Smooth muscle cell (in vitro differentiated cells): ENCODE measurements at regions not wholly inside any gene's neighbourhood (a gene's known extent, or its start where the extent isn't known, plus 50 kb on each side); places are given as distances from the start of the nearest gene placed in this dataset.

ENCODE experiments used
- DNase-seq: peaks from one replicate; lab custom pipeline; 2025; ENCODE audit not compliant: unreplicated experiment; lab: John Stamatoyannopoulos, UW
- H2AFZ ChIP-seq: fragments of 200-600 bp; sonication (generic); 2 replicates; pipeline ENCODE4 v1.6.0; 2016; ENCODE audit warnings: antibody characterized with exemption, low read depth, mild to moderate bottlenecking
- H3F3A ChIP-seq: fragments of 200-600 bp; sonication (generic); 2 replicates; pipeline ENCODE4 v1.6.0; 2017; ENCODE audit warnings: antibody characterized with exemption, low read depth
- H3K27ac ChIP-seq: fragments of 200-600 bp; sonication (generic); 2 replicates; pipeline ENCODE4 v1.5.1; 2016; ENCODE audit warnings: low read depth, mild to moderate bottlenecking
- H3K27me3 ChIP-seq: fragments of 200-600 bp; sonication (generic); 2 replicates; pipeline ENCODE4 v1.6.1; 2016; ENCODE audit warnings: low read depth, mild to moderate bottlenecking
- H3K36me3 ChIP-seq: fragments of 200-600 bp; sonication (generic); 2 replicates; pipeline ENCODE4 v1.5.1; 2016; ENCODE audit warnings: low read depth
- H3K4me1 ChIP-seq: fragments of 200-600 bp; sonication (generic); 2 replicates; pipeline ENCODE4 v1.5.1; 2016; ENCODE audit warnings: low read depth
- H3K4me2 ChIP-seq: fragments of 200-600 bp; sonication (generic); 2 replicates; pipeline ENCODE4 v1.6.0; 2016; ENCODE audit warnings: mild to moderate bottlenecking
- H3K4me3 ChIP-seq: fragments of 200-600 bp; sonication (generic); 2 replicates; pipeline ENCODE4 v1.5.1; 2016; ENCODE audit warnings: mild to moderate bottlenecking
- H3K79me2 ChIP-seq: fragments of 200-600 bp; sonication (generic); 2 replicates; pipeline ENCODE4 v1.6.0; 2016; ENCODE audit warnings: low read depth, mild to moderate bottlenecking
- H3K9ac ChIP-seq: fragments of 200-600 bp; sonication (generic); 2 replicates; pipeline ENCODE4 v1.6.0; 2016; ENCODE audit warnings: low read depth
- H3K9me3 ChIP-seq: fragments of 200-600 bp; sonication (generic); replicated peaks from 2 replicates; pipeline ENCODE4 v1.5.1; 2016; ENCODE audit warnings: low read depth
- H4K20me1 ChIP-seq: fragments of 200-600 bp; sonication (generic); 2 replicates; pipeline ENCODE4 v1.6.0; 2016; ENCODE audit warnings: low read depth
- WGBS: methylation state at CpG from one replicate; pipeline ENCODE4 v1.1.7; 2016; ENCODE audit warnings: low lambda C conversion rate; 5-methylcytosine and 5-hydroxymethylcytosine counted together
- TF ChIP-seq, protein P1 (sequence below): fragments of 200-600 bp; sonication (generic); IDR thresholded peaks from 2 replicates; pipeline ENCODE4 v1.5.1; 2017; ENCODE audit warnings: borderline replicate concordance, mild to moderate bottlenecking, antibody characterized with exemption; ENCODE audit not compliant: insufficient read depth, poor library complexity, severe bottlenecking

DNA sequence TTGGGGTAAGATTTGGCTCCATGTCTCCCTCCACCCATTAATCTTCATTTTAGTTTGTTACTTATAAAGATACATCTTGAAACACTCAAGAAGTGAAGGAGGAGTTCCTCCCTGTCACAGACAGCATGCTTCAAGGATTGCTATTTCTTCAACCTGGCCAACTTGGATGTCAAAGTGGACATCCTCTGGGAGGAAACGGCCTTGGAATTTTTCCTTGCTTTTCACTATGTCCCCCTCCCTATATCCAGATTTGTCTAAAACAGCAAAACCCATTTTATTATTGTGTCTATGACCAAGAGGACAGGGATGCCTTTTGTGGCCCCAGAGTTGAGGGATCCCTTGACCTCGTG is 242.9 kb downstream of the LPIN1 start:
- H3K4me1 ChIP-seq: no peaks in the 10 kb centered on the region
- H3K27ac ChIP-seq: no peak overlapping the region
- H2AFZ ChIP-seq: no peak overlapping the region
- WGBS: 94% methylated on average over 2 of the region's 2 CpGs
- no peaks in the 10 kb centered on the region for H3F3A ChIP-seq
- no peaks in the 10 kb centered on the region for H4K20me1 ChIP-seq
- H3K36me3 ChIP-seq: no peaks in the 10 kb centered on the region
- no peak overlapping the region for H3K4me3 ChIP-seq
- H3K79me2 ChIP-seq: no peaks in the 10 kb centered on the region
- H3K27me3 ChIP-seq: no peaks in the 10 kb centered on the region
- TF ChIP-seq, protein P1, sequence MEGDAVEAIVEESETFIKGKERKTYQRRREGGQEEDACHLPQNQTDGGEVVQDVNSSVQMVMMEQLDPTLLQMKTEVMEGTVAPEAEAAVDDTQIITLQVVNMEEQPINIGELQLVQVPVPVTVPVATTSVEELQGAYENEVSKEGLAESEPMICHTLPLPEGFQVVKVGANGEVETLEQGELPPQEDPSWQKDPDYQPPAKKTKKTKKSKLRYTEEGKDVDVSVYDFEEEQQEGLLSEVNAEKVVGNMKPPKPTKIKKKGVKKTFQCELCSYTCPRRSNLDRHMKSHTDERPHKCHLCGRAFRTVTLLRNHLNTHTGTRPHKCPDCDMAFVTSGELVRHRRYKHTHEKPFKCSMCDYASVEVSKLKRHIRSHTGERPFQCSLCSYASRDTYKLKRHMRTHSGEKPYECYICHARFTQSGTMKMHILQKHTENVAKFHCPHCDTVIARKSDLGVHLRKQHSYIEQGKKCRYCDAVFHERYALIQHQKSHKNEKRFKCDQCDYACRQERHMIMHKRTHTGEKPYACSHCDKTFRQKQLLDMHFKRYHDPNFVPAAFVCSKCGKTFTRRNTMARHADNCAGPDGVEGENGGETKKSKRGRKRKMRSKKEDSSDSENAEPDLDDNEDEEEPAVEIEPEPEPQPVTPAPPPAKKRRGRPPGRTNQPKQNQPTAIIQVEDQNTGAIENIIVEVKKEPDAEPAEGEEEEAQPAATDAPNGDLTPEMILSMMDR: no peak
- H3K9me3 ChIP-seq: no peaks in the 10 kb centered on the region
- no peak for DNase-seq
- no peak overlapping the region for H3K4me2 ChIP-seq
- no peak overlapping the region for H3K9ac ChIP-seq

DNA sequence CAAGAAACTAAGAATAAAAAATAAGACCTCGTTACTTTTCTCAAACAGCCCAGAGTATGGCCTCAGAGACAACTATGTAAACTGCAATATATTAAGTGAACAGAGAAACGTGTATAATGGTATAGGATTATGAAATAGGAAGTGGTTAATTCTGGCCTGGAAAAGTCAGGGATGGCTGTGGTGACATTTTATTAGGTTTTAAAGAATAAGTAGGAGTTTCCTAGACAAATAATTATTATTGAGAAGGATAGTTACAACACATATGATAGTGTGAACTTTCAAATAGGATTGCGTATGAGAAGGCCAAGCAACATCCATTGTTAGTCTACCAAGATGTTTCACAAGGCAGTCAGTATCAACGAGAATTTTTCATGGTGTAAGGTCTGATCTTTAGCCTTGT is 244.1 kb downstream of the LPIN1 start:
- no peak overlapping the region for H3K9ac ChIP-seq
- H3K27me3 ChIP-seq: no peaks in the 10 kb centered on the region
- no peak overlapping the region for H3K4me3 ChIP-seq
- peak overlapping the region; percentile 31 for H3K4me2 ChIP-seq
- no peak overlapping the region for H3K27ac ChIP-seq
- TF ChIP-seq, protein P1: no peak
- H3K9me3 ChIP-seq: no peaks in the 10 kb centered on the region
- 66% methylated on average over 4 of the region's 4 CpGs for WGBS
- H3K79me2 ChIP-seq: no peaks in the 10 kb centered on the region
- no peak for DNase-seq
- no peaks in the 10 kb centered on the region for H4K20me1 ChIP-seq
- H3K4me1 ChIP-seq: no peaks in the 10 kb centered on the region
- no peaks in the 10 kb centered on the region for H3F3A ChIP-seq
- no peak overlapping the region for H2AFZ ChIP-seq
- H3K36me3 ChIP-seq: no peaks in the 10 kb centered on the region

DNA sequence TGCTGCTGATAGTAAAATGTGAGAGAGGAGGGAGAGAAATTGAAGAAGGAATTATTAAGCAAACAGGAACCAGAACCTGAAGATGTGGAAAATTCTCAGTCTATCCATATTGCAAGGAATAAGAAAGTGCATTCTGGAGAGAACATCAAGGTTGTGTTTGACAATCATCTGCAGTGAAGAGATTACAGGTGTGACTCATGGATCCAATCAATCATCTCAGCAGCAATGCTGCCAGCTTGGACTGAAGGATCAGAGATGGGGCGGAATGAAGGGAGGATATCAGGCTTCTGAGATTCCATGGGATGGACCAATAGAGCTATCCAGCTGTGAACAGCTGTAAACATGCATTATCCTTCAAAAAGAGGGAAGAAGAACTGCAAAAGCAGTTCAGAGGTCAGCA is 247.3 kb downstream of the LPIN1 start:
- H3K4me3 ChIP-seq: no peak overlapping the region
- DNase-seq: no peak
- H3K9me3 ChIP-seq: no peaks in the 10 kb centered on the region
- H2AFZ ChIP-seq: no peak overlapping the region
- H3K4me2 ChIP-seq: no peak overlapping the region
- no peaks in the 10 kb centered on the region for H3K36me3 ChIP-seq
- no peaks in the 10 kb centered on the region for H4K20me1 ChIP-seq
- no peak overlapping the region for H3K9ac ChIP-seq
- TF ChIP-seq, protein P1: no peak
- H3F3A ChIP-seq: peaks cover 3% of the 10 kb centered on the region
- no peaks in the 10 kb centered on the region for H3K79me2 ChIP-seq
- 100% methylated on average over 1 of the region's 1 CpG for WGBS
- H3K27ac ChIP-seq: no peak overlapping the region
- no peaks in the 10 kb centered on the region for H3K27me3 ChIP-seq
- H3K4me1 ChIP-seq: no peaks in the 10 kb centered on the region

DNA sequence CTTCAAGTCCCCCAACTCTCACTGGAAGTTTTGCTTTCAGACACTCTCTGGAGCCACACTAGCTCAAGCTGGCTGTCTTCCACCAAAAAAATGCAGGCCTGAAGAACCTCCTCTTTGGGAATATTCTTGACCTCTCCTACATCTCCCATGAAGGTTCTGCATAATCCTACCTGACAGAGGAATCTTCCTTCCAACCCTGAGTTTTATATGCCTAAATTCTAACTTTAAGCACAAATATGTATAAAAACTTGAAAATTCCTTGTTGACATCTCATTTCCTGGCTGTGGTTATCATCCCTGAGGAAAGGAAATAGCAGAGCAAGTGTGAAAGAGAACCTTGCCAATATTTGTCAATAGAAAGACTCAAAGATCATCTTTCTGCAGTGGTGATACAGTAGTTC is 249.0 kb downstream of the LPIN1 start:
- no peak overlapping the region for H3K4me3 ChIP-seq
- H3K27me3 ChIP-seq: no peaks in the 10 kb centered on the region
- H3K4me1 ChIP-seq: no peaks in the 10 kb centered on the region
- peaks cover 3% of the 10 kb centered on the region for H3F3A ChIP-seq
- no peak overlapping the region for H3K27ac ChIP-seq
- DNase-seq: no peak
- TF ChIP-seq, protein P1: no peak
- H3K9me3 ChIP-seq: no peaks in the 10 kb centered on the region
- H4K20me1 ChIP-seq: no peaks in the 10 kb centered on the region
- no peak overlapping the region for H2AFZ ChIP-seq
- no peak overlapping the region for H3K9ac ChIP-seq
- H3K36me3 ChIP-seq: no peaks in the 10 kb centered on the region
- no peak overlapping the region for H3K4me2 ChIP-seq
- no peaks in the 10 kb centered on the region for H3K79me2 ChIP-seq
